Transverse colon (tissue), 4 donors: ENCODE measurements at regions not wholly inside any gene's neighbourhood (a gene's known extent, or its start where the extent isn't known, plus 50 kb on each side); places are given as distances from the start of the nearest gene placed in this dataset.

ENCODE experiments used
- DNase-seq: peaks from one replicate; pipeline ENCODE4 v3.0.0-alpha.2; 2019
- H3K27ac ChIP-seq, 4 donors: fragments of 200-600 bp; sonication (generic); 2 replicates each; pipeline ENCODE4 v1.5.1; 2016 to 2018; ENCODE audit warnings: inconsistent platforms in 4 of 4
- H3K27me3 ChIP-seq: fragments of 200-600 bp; sonication (generic); 2 replicates; pipeline ENCODE4 v1.5.1; 2017; ENCODE audit warnings: inconsistent platforms
- H3K36me3 ChIP-seq, 4 donors: fragments of 200-600 bp; sonication (generic); 2 replicates each; pipeline ENCODE4 v1.5.1; 2017 to 2019; ENCODE audit warnings: inconsistent platforms in 4 of 4
- H3K4me1 ChIP-seq, 4 donors: fragments of 200-600 bp; sonication (generic); 2 replicates each; pipeline ENCODE4 v1.5.1; 2017 to 2020; ENCODE audit warnings: inconsistent platforms in 4 of 4
- H3K4me3 ChIP-seq, 4 donors: fragments of 200-600 bp; sonication (generic); 1 replicate in 1 of 4; 2 replicates in 3 of 4; pipeline versions ENCODE4 v1.5.1 to v1.6.1; 2017 to 2019; ENCODE audit warnings: inconsistent platforms in 4 of 4
- H3K9me3 ChIP-seq, 2 donors: fragments of 200-600 bp; sonication (generic); 2 replicates each; pipeline ENCODE4 v1.5.1; 2017 to 2019; ENCODE audit warnings: inconsistent platforms in 2 of 2
- CTCF ChIP-seq, 5 experiments: fragments of 200-600 bp in 3 of 5; fragments of 450-650 bp in 2 of 5; sonication (generic) in 3 of 5; IDR thresholded peaks; 1 replicate in 2 of 5; 2 replicates in 3 of 5; pipeline ENCODE4 v1.5.1; 2016 to 2017; ENCODE audit warnings: antibody characterized with exemption in 5 of 5, inconsistent platforms in 3 of 5, mild to moderate bottlenecking in 2 of 5, moderate library complexity in 1 of 5
- EP300 ChIP-seq: sonication (generic); formaldehyde crosslinking; IDR thresholded peaks from one replicate; pipeline ENCODE4 v1.6.1; 2017; ENCODE audit warnings: antibody characterized with exemption, low read depth
- POLR2A ChIP-seq: fragments of 450-650 bp; IDR thresholded peaks from one replicate; pipeline ENCODE4 v1.6.1; 2016; ENCODE audit warnings: antibody characterized with exemption, mild to moderate bottlenecking, moderate library complexity
- POLR2AphosphoS5 ChIP-seq, 3 donors: sonication (generic); formaldehyde crosslinking; IDR thresholded peaks; one replicate each; pipeline ENCODE4 v1.6.1; 2016; ENCODE audit warnings: antibody characterized with exemption in 3 of 3
- WGBS, 2 donors: methylation state at CpG; one replicate each; pipeline ENCODE4 v1.1.5; 2018; ENCODE audit warnings: low coverage in 1 of 2; 5-methylcytosine and 5-hydroxymethylcytosine counted together
- in situ Hi-C, 4 donors: fragments of 200-750 bp; cut with MboI; loops; one replicate each; pipeline versions ENCODE4 v1.15.0 to v1.15.1; 2017; ENCODE audit warnings: low sequenced_read_pairs in 3 of 4, low pct_ligation_motif_present in 1 of 4, low pct_unique_long_range_greater_than_20kb in 1 of 4
- intact Hi-C: fragments of 100-400 bp; cut with DNase I; formaldehyde crosslinking; loops from one replicate; pipeline ENCODE4 v1.15.1; 2023; ENCODE audit warnings: low total_unique reads

- no peak overlapping the region for H3K4me3 ChIP-seq
- H3K36me3 ChIP-seq = no peaks in the 10 kb centered on the region
- peak; percentile 71 for DNase-seq
- peak; percentile 2 for TF ChIP-seq EP300
- no peak for TF ChIP-seq CTCF (IDR thresholded peaks at IDR 0.05)
- TF ChIP-seq POLR2AphosphoS5 (IDR thresholded peaks at IDR 0.05) = peak in 1 of 3 donors; percentile 30
- TF ChIP-seq POLR2A = no peak
- in situ Hi-C loops (no loop called here), intact Hi-C loops (no loop called here)
- no peaks in the 10 kb centered on the region for H3K9me3 ChIP-seq
- 31 to 39% methylated on average over 2 of the region's 2 CpGs for WGBS, 2 donors
- no peak overlapping the region for H3K27ac ChIP-seq
- H3K27me3 ChIP-seq = no peaks in the 10 kb centered on the region
- H3K4me1 ChIP-seq = peaks cover 0 to 12% (median 0%) of the 10 kb centered on the region in 4 donors
These were observed 959.4 kb upstream of the GYPC start for GRCh38 chr2:125696560-125696959.

GRCh38 chr2:125698280-125698679 lies 957.7 kb upstream of the GYPC start:
- Histone ChIP-seq H3K36me3 (no peaks in the 10 kb centered on the region), H3K27me3 (no peaks in the 10 kb centered on the region), H3K27ac (no peak overlapping the region), H3K4me1 (peaks cover 0 to 12% (median 0%) of the 10 kb centered on the region in 4 donors), H3K9me3 (no peaks in the 10 kb centered on the region), H3K4me3 (no peak overlapping the region)
- TF ChIP-seq POLR2AphosphoS5 (IDR thresholded peaks at IDR 0.05) (no peak), EP300 (no peak), CTCF (IDR thresholded peaks at IDR 0.05) (no peak)
- no peak for DNase-seq
- WGBS, 2 donors = 63% methylated on average over 1 of the region's 1 CpG
- in situ Hi-C loops (no loop called here), intact Hi-C loops (no loop called here)

GRCh38 chr2:125701070-125701469 lies 954.9 kb upstream of the GYPC start:
- no peak for DNase-seq
- H3K36me3 ChIP-seq = no peaks in the 10 kb centered on the region
- in situ Hi-C loops (no loop called here), intact Hi-C loops (loop anchor here (5.0 kb wide), 1 partner anchor 319 kb away; no protein-coding TSS in a partner anchor)
- H3K9me3 ChIP-seq = no peaks in the 10 kb centered on the region
- no peaks in the 10 kb centered on the region for H3K27me3 ChIP-seq
- WGBS, 2 donors = 85 to 87% methylated on average over 2 of the region's 2 CpGs
- H3K4me1 ChIP-seq = peaks cover 0 to 11% (median 0%) of the 10 kb centered on the region in 4 donors
- H3K27ac ChIP-seq = no peak overlapping the region
- no peak overlapping the region for H3K4me3 ChIP-seq
- TF ChIP-seq CTCF (IDR thresholded peaks at IDR 0.05) (no peak), POLR2AphosphoS5 (IDR thresholded peaks at IDR 0.05) (no peak), POLR2A (no peak), EP300 (no peak)

- WGBS, 2 donors = 78 to 90% methylated on average over 1 of the region's 1 CpG
These were observed 948.3 kb upstream of the GYPC start for GRCh38 chr2:125707611-125708010.

More at GRCh38 chr2:125707611-125708010, 948.3 kb upstream of the GYPC start:
- intact Hi-C loops = no loop called here
- Histone ChIP-seq H3K27ac (no peak overlapping the region), H3K4me3 (no peak overlapping the region), H3K9me3 (no peaks in the 10 kb centered on the region), H3K27me3 (no peaks in the 10 kb centered on the region), H3K36me3 (no peaks in the 10 kb centered on the region), H3K4me1 (no peaks in the 10 kb centered on the region)
- in situ Hi-C loops = no loop called here
- DNase-seq = no peak
- TF ChIP-seq POLR2A (no peak), POLR2AphosphoS5 (IDR thresholded peaks at IDR 0.05) (no peak), EP300 (no peak), CTCF (IDR thresholded peaks at IDR 0.05) (no peak)
